K562 (cell line): ENCODE measurements at regions not wholly inside any gene's neighbourhood (a gene's known extent, or its start where the extent isn't known, plus 50 kb on each side); places are given as distances from the start of the nearest gene placed in this dataset.

ENCODE experiments used
- ATAC-seq: fragments of 200-7000 bp; cut with Tn5 transposase; 3 replicates; pipeline ENCODE4 v1.9.1; 2020; ENCODE audit warnings: moderate library complexity
- BruUV-seq: library from RNA; stranded (reverse); fragments of 400-500 nt; replicated peaks from 2 replicates; lab custom pipeline; 2021; lab: Mats Ljungman, UMichigan
- CTCF ChIA-PET: fragments of 300-600 bp; formaldehyde crosslinking; extraction: SDS; loops from one replicate; lab custom pipeline; 2021; ENCODE audit warnings: low intra/inter-chr PET ratio; lab: Yijun Ruan, JAX
- POLR2A ChIA-PET: fragments of 300-600, 350-650 bp; sonication (Branson Sonifier 250); formaldehyde crosslinking; extraction: SDS; loops from one replicate; lab custom pipeline; 2021; ENCODE audit warnings: antibody characterized with exemption, inconsistent platforms; lab: Yijun Ruan, JAX
- DNase-seq, 4 experiments: peaks; one replicate each; pipeline versions ENCODE4 v3.0.0 to v3.0.0-alpha.2; 2011 to 2018; ENCODE audit warnings: low spot score in 3 of 4, mixed read lengths in 3 of 4; ENCODE audit errors: extremely low read depth in 1 of 4
- FAIRE-seq: peaks from 2 replicates; lab custom pipeline; 2011; peaks lifted over from hg19 to GRCh38; lab: Jason Lieb, UNC
- H2AFZ ChIP-seq: 2 replicates; pipeline ENCODE4 v1.6.0; 2011; ENCODE audit warnings: low read depth, low read length, control low read depth, inconsistent platforms
- H3K27ac ChIP-seq: fragments of 200-600 bp; 3 replicates; pipeline ENCODE4 v1.8.0; 2011; ENCODE audit warnings: low read depth, mild to moderate bottlenecking, control low read depth, inconsistent platforms, low read length, moderate library complexity, mixed read lengths; ENCODE audit errors: extremely low read depth
- H3K27me3 ChIP-seq, 2 experiments: fragments of 300-600 bp in 1 of 2; 2 replicates in 1 of 2; 3 replicates in 1 of 2; pipeline versions ENCODE4 v1.6.0 to v1.8.0; 2011; ENCODE audit warnings: inconsistent platforms in 2 of 2, low read length in 2 of 2, mild to moderate bottlenecking in 1 of 2, mixed read lengths in 1 of 2, moderate library complexity in 1 of 2; ENCODE audit not compliant: control insufficient read depth in 2 of 2, insufficient read depth in 2 of 2
- H3K36me3 ChIP-seq: fragments of 300-600 bp; 3 replicates; pipeline ENCODE4 v1.8.0; 2011; ENCODE audit warnings: mild to moderate bottlenecking, low read length, inconsistent platforms; ENCODE audit not compliant: control insufficient read depth, insufficient read depth
- H3K4me1 ChIP-seq, 2 experiments: fragments of 200-600 bp in 1 of 2; replicated peaks in 1 of 2; 2 replicates in 1 of 2; 3 replicates in 1 of 2; pipeline versions ENCODE4 v1.5.1 to v1.8.0; 2011; ENCODE audit warnings: inconsistent platforms in 2 of 2, low read length in 2 of 2, mild to moderate bottlenecking in 1 of 2, mixed read lengths in 1 of 2, moderate library complexity in 1 of 2; ENCODE audit not compliant: control insufficient read depth in 2 of 2, insufficient read depth in 2 of 2
- H3K4me2 ChIP-seq: 2 replicates; pipeline ENCODE4 v1.6.1; 2011; ENCODE audit warnings: low read length, control low read depth, inconsistent platforms, mixed read lengths; ENCODE audit not compliant: insufficient read depth
- H3K4me3 ChIP-seq: fragments of 200-600 bp; sonication (generic), shearing (Covaris generic); 2 replicates; pipeline ENCODE4 v1.5.1; 2016; ENCODE audit warnings: control low read depth, inconsistent platforms
- H3K79me2 ChIP-seq: fragments of 200-600 bp; 3 replicates; pipeline ENCODE4 v1.8.0; 2011; ENCODE audit warnings: low read length, inconsistent platforms; ENCODE audit not compliant: control insufficient read depth, insufficient read depth
- H3K9ac ChIP-seq, 2 experiments: 2 replicates each; pipeline versions ENCODE4 v1.6.0 to v1.6.1; 2011; ENCODE audit warnings: low read depth in 2 of 2, low read length in 2 of 2, control low read depth in 1 of 2, inconsistent platforms in 1 of 2, mild to moderate bottlenecking in 1 of 2, mixed read lengths in 1 of 2; ENCODE audit not compliant: insufficient read depth in 1 of 2
- H3K9me1 ChIP-seq: one replicate; pipeline ENCODE4 v1.6.0; 2011; ENCODE audit warnings: inconsistent platforms, mild to moderate bottlenecking, low read length, moderate library complexity; ENCODE audit not compliant: control insufficient read depth, insufficient read depth
- H3K9me3 ChIP-seq: replicated peaks from 2 replicates; pipeline ENCODE4 v1.5.1; 2011; ENCODE audit warnings: low read depth, low read length, inconsistent platforms; ENCODE audit not compliant: control insufficient read depth, insufficient read depth
- H4K20me1 ChIP-seq: replicated peaks from 2 replicates; pipeline ENCODE4 v1.6.1; 2011; ENCODE audit warnings: low read length, inconsistent platforms, mixed read lengths; ENCODE audit not compliant: control insufficient read depth, insufficient read depth
- CBFA2T3 ChIP-seq: fragments of 450-650 bp; IDR thresholded peaks from 2 replicates; pipeline ENCODE4 v1.6.1; 2017
- CHCHD3 ChIP-seq: fragments of 250-450 bp; sonication (Bioruptor Pico); IDR thresholded peaks from 2 replicates; pipeline ENCODE4 v2.1.2; 2022; ENCODE audit warnings: mild to moderate bottlenecking
- CTBP1 ChIP-seq: fragments of 450-650 bp; IDR thresholded peaks from 2 replicates; pipeline ENCODE4 v1.6.1; 2016; ENCODE audit warnings: borderline replicate concordance
- PHB ChIP-seq: fragments of 250-450 bp; sonication (Bioruptor Pico); IDR thresholded peaks from 2 replicates; pipeline ENCODE4 v1.5.0; 2021
- WGBS: fragments of 100-300 bp; shearing (Covaris generic); methylation state at CpG from one replicate; pipeline ENCODE4 v1.1.6; 2016; ENCODE audit warnings: low coverage, mixed read lengths; ENCODE audit not compliant: insufficient coverage; ENCODE audit errors: missing lambda C conversion rate; 5-methylcytosine and 5-hydroxymethylcytosine counted together
- in situ Hi-C: fragments of 300-500 bp; cut with MboI; formaldehyde crosslinking; loops from 4 replicates; pipeline ENCODE4 v1.15.0; 2018; ENCODE audit warnings: inconsistent platforms, mixed read lengths
- intact Hi-C: fragments of 100-400 bp; cut with micrococcal nuclease; formaldehyde crosslinking; loops from 2 replicates; pipeline ENCODE4 v1.14.2; 2022
- TF ChIP-seq, protein P1 (sequence below): sonication (generic); formaldehyde crosslinking; IDR thresholded peaks from 2 replicates; pipeline ENCODE4 v1.8.1; 2022; ENCODE audit warnings: missing genetic modification reagents
- TF ChIP-seq, protein P2 (sequence below), 2 experiments: IDR thresholded peaks; 2 replicates each; pipeline ENCODE4 v1.6.1; 2011; ENCODE audit warnings: borderline replicate concordance in 1 of 2, control low read depth in 1 of 2, low read depth in 1 of 2, low read length in 1 of 2, mild to moderate bottlenecking in 1 of 2, mixed read lengths in 1 of 2, moderate library complexity in 1 of 2; ENCODE audit not compliant: insufficient read depth in 1 of 2, insufficient read length in 1 of 2, poor library complexity in 1 of 2, severe bottlenecking in 1 of 2; ENCODE audit errors: extremely low read depth in 1 of 2

DNA sequence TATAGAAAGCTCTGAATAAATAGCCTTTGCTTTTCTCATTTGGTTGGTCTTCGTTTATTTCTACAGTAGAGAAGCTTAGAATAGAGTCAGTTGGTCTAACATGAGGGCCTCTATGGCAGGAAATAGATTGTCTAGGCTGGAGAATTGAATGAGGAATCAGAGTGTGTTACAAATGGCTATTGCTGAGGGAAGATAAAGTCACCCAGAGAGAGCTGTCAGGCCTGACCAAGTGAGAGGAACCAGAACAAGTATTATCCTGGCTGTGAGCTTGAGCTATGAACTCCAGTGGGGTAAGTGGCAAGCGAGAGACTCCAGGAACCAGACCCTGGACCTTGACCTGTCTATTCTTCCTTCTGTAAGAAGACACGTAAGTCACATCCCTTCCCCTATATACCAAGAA, 353.1 kb downstream of the CD83 start:
- TF ChIP-seq CBFA2T3 (peak; percentile 5; the same call in 1 of the 2 replicates), CHCHD3 (no peak), CTBP1 (no peak), PHB (CRISPR knock-in tag) (no peak)
- TF ChIP-seq, protein P1, sequence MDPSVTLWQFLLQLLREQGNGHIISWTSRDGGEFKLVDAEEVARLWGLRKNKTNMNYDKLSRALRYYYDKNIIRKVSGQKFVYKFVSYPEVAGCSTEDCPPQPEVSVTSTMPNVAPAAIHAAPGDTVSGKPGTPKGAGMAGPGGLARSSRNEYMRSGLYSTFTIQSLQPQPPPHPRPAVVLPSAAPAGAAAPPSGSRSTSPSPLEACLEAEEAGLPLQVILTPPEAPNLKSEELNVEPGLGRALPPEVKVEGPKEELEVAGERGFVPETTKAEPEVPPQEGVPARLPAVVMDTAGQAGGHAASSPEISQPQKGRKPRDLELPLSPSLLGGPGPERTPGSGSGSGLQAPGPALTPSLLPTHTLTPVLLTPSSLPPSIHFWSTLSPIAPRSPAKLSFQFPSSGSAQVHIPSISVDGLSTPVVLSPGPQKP (CRISPR knock-in tag): no peak
- TF ChIP-seq, protein P2, sequence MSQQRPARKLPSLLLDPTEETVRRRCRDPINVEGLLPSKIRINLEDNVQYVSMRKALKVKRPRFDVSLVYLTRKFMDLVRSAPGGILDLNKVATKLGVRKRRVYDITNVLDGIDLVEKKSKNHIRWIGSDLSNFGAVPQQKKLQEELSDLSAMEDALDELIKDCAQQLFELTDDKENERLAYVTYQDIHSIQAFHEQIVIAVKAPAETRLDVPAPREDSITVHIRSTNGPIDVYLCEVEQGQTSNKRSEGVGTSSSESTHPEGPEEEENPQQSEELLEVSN (IDR thresholded peaks at IDR 0.05; ENCODE audit: borderline replicate concordance in 1 of 2, extremely low read depth in 1 of 2, insufficient read depth in 1 of 2, insufficient read length in 1 of 2, low read depth in 1 of 2, low read length in 1 of 2, poor library complexity in 1 of 2, severe bottlenecking in 1 of 2): no peak
- ATAC-seq (no peak), FAIRE-seq (no peak), DNase-seq (no peak)
- BruUV-seq: no TSS peak
- no peaks in the 10 kb centered on the region for H3K79me2 ChIP-seq
- H3K9me1 ChIP-seq: no peaks in the 10 kb centered on the region
- ChIA-PET CTCF (no interaction called here), POLR2A (interaction anchor here (1.0 to 1.7 kb wide), 2 partner anchors 15 to 19 kb away, joined by 4 to 6 read pairs; no protein-coding TSS in a partner anchor)
- H3K27me3 ChIP-seq: no peaks in the 10 kb centered on the region
- intact Hi-C loops: no loop called here
- no peaks in the 10 kb centered on the region for H4K20me1 ChIP-seq
- H2AFZ ChIP-seq: no peak overlapping the region
- in situ Hi-C loops: no loop called here
- WGBS: 70% methylated on average over 3 of the region's 3 CpGs
- H3K9ac ChIP-seq: no peak overlapping the region
- H3K4me1 ChIP-seq: peaks cover 19 to 29% of the 10 kb centered on the region in 2 experiments; a peak in 4 of 5 replicates
- H3K36me3 ChIP-seq: no peaks in the 10 kb centered on the region
- H3K9me3 ChIP-seq: no peaks in the 10 kb centered on the region; the same call in 1 of the 2 replicates
- no peak overlapping the region for H3K4me3 ChIP-seq
- H3K4me2 ChIP-seq: no peak overlapping the region
- H3K27ac ChIP-seq: no peak overlapping the region
